Stimulated activated CD4-positive, alpha-beta T cell treated with anti-CD3 and anti-CD28 coated beads, Interleukin-12 subunit alpha, Interleukin-12 subunit beta, amount 100 ng/mL, for 4 hours (primary cell): ENCODE measurements at regions not wholly inside any gene's neighbourhood (a gene's known extent, or its start where the extent isn't known, plus 50 kb on each side); places are given as distances from the start of the nearest gene placed in this dataset.
"Not testable (repeated sequence)": the region's sequence is repeated elsewhere in the genome, so short reads cannot be mapped to it uniquely, and the experiment has no call there.

Source experiments
- DNase-seq: peaks from one replicate; pipeline ENCODE4 v3.0.0-alpha.2; 2020

DNA sequence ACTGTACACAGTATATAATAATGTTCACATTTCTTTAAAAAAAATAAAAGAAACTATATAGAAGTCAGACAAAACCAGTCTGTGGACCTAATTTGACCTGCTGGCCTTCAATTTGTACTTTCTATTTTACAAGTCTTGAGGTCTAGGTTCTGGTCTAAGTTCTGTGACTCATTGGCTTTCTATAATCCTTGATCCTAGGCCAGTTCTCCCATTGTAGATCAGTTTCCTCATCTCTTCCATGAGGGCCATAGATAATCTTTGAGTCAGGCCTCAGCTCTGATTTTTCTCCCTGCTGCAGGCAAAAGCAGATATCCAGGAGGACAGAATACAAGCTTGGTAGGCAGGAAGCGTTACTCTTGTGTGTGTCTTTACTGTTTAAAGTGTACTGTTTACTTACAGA is 603.7 kb upstream of the CAMK1G start:
- no peak for DNase-seq

DNA sequence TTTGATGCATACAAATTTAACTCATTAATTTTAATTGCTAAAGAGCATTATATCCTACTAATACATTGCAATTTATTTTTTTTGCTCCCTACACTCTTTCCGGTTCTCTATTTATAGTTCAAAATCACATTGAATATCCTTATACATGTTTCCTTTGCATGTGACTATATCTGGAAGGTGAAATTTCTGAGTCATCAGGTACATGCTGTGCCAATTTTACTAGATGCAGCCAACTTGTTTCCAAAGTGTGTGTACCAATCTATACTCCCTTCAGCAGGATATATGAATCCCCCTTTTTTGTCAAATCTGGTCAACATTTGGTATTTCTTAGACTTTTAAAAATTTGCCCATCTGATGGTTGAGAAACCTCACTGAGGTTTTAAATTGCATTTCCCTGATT is 602.9 kb upstream of the CAMK1G start:
- no peak for DNase-seq

DNA sequence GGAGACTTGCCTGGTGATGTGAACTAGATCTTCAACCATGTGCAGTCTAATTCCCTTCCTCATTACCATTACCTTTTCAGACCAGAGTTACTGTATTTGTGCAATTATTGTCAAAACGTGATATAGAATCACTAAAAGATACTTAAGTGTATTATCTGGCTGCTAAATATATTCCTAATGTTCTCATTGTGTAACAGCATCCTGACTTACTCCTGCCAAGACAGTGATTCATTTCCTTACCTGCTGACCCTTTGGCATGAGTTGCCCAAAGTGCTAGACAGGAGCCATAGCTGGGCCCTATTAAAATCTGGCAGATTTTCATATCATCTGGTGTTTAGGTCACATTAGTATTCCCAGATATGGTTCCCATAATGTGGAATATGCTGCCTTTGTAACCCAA is 598.3 kb upstream of the CAMK1G start:
- DNase-seq, result no peak

GRCh38 chr1:208988811-208989222 is 594.7 kb upstream of the CAMK1G start:
- no peak for DNase-seq

GRCh38 chr1:208990456-208990855 is 593.1 kb upstream of the CAMK1G start:
- DNase-seq, result no peak

- not testable (repeated sequence) for DNase-seq
These were observed 586.5 kb upstream of the CAMK1G start for GRCh38 chr1:208997053-208997452.

DNA sequence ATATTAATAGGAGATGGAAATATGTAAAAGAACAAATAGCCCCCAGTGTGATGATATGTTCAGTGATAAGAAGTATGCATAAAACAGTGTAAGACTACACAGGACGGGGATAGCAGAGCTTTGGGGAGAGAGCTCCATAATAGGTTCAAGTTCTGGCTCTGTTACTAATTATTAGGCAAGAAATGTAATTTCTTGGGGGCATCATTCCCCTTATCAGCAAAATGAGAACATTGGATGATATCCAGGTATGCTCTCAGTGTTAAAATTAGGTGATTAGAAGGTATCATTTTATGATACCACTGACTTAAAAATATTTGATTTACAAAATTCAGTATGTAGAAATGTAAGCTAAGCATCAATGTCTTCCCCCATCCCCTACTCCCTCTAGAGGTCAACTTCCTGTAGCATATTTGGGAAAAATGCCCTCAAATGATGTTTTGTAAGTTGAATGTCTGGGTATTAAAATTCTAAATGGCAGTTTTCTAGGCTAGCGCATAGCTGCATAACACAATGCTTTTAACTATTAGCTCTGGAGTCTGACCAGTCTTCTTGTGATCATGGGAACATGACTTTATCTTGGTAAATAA is 585.7 kb upstream of the CAMK1G start:
- DNase-seq, result no peak

DNA sequence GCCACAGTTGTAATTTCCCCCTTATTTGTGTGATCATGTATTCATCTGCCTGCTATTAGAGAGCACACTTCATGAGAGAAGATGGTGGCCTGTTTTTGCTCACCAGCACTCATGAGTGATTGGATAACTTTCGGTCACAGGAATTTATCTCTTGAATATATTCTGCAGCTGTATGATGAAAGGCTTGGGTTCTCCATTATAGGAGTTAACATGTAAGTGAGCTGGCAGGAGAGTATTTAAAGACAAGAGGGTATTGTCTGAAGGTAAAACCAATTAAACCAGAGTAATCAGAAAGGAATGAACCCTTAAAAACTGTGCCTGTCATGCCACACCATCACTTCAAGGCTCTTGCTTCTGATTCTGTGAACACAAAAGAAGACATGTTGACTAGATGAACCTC is 574.9 kb upstream of the CAMK1G start:
- DNase-seq, result no peak

- DNase-seq, result no peak
These were observed 572.9 kb upstream of the CAMK1G start for GRCh38 chr1:209010475-209011230.

GRCh38 chr1:209012443-209013196 is 570.9 kb upstream of the CAMK1G start:
- no peak for DNase-seq

- no peak for DNase-seq
These were observed 568.4 kb upstream of the CAMK1G start for GRCh38 chr1:209015092-209015491.

- DNase-seq, result no peak
These were observed 561.9 kb upstream of the CAMK1G start for GRCh38 chr1:209021622-209022021.

GRCh38 chr1:209023790-209024189 is 559.7 kb upstream of the CAMK1G start:
- DNase-seq, result no peak

DNA sequence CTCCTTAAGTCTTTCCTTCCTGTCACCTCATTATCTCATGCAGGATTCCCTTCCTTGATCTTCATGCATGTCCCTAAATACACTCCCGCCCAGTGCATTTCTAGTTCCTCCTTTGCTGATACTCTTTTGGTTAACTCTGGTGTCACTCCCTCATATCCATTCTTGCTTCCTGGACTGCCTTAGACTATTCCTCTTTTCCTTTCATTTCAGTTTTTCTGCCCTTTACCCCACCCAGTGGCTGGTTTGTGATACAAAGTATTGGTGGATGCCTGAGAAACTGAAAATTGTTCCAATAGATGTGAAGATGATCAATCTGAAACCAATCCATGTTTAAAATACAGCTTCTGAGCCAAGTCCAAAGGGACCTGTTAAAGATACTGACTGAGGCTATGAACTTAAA is 553.8 kb upstream of the CAMK1G start:
- no peak for DNase-seq

DNA sequence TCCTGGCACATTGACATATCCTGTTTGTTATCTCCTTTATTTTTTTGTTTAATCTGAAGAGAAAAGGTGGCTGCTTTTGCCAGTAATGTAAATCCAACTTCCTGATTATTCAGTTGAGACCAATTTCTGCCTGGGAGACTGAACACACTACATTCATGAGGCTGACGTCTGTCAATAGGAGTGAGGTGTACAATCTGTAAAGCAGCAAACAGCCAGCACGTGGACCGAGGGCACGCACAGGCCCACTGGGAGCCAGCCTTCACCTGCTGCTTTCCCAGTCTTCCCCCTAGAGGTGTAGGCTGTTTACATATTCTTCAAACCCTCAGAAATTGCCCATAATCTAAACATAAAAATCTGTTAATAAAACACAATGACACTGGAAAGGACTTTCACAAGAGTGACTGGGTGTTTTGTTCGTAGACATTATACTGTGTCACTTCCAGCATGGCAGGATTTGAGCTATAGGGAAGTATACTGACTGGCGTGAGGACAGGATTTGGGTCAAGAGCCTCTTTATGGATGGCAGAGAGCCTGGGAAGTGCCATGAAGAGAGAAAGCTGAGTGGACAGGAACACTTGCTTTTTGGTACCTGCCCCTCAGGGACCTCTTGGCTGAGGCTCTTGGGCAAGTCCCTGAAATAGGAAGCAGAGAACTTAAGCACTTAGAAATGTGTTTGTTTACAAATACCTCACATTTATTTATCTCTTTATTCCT is 552.9 kb upstream of the CAMK1G start:
- DNase-seq, result no peak

GRCh38 chr1:209037064-209037463 is 546.5 kb upstream of the CAMK1G start:
- DNase-seq, result no peak

DNA sequence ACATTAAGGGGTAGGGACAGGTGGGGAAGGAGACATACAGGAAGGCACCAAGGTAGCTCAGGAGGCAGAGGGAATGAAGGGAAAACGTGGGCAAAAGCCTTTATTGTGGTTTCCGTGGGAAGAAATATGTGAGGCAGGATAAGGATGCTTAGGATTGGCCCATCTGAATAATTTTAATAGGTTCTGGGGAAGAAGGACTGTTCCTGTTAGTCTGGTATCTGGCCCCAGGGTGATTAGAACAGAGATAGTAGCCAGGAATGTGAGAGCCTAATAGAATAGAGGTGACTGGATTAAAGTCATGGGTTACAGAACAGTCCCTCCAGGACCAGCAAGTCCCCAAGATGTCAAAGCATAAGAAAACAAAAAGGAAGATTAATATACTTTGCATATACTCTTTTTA is 545.2 kb upstream of the CAMK1G start:
- DNase-seq, result no peak

GRCh38 chr1:209038735-209039134 is 544.8 kb upstream of the CAMK1G start:
- no peak for DNase-seq

- DNase-seq, result no peak
These were observed 543.2 kb upstream of the CAMK1G start for GRCh38 chr1:209040351-209040750.

GRCh38 chr1:209041927-209042326 is 541.6 kb upstream of the CAMK1G start:
- no peak for DNase-seq

DNA sequence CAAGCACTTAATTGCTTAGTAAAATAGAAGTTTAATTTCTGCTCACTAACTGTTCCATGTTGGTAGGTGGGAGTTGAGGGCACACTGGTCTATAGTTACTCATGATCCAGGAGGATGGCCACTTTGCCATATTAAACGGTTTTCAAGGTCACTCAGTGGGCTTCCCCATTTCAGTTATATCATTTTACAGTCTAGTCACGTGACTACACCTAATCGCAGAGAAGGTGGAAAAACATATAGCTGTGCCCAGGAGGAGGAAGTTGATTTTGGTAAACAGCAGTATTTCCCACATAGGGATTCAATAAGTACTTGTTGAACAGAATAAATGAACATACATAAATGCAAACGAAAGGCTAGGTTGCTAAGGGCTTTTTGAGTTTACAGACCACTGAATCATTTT is 541.1 kb upstream of the CAMK1G start:
- no peak for DNase-seq

- DNase-seq, result no peak
These were observed 538.0 kb upstream of the CAMK1G start for GRCh38 chr1:209045331-209046057.

DNA sequence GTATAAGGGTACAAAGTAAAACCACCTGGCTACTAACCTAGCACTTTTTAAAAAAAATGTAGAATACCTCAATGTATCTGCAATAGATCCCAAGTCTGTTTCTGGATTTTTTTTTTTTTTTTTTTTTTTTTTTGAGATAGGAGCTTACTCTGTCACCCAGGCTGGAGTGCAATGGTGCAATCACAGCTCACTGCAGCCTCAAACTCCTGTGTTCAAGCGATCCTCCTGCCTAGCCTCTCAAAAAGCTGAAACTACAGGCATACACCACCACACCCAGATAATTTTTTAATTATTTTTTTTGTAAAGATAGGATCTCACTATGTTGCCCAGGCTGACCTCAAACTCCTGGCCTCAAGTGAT is 537.5 kb upstream of the CAMK1G start:
- no peak for DNase-seq
